NCI-H2029 treated with DMSO at 0.1 percent for 48 hours (cell line): ENCODE measurements at regions not wholly inside any gene's neighbourhood (a gene's known extent, or its start where the extent isn't known, plus 50 kb on each side); places are given as distances from the start of the nearest gene placed in this dataset.
"Not testable (repeated sequence)": the region's sequence is repeated elsewhere in the genome, so short reads cannot be mapped to it uniquely, and the experiment has no call there.

Source experiments
- DNase-seq: peaks from one replicate; lab custom pipeline; 2025; lab: John Stamatoyannopoulos, UW

GRCh38 chr4:173475751-173476150 is 54.3 kb downstream of the HAND2 start:
- DNase-seq = no peak

GRCh38 chr4:173469622-173470021 is 60.4 kb downstream of the HAND2 start:
- no peak for DNase-seq

GRCh38 chr4:173468314-173468713 is 61.7 kb downstream of the HAND2 start:
- DNase-seq = no peak

- DNase-seq = no peak
Observed at GRCh38 chr4:173466101-173466500, 63.9 kb downstream of the HAND2 start.

- no peak for DNase-seq
Observed at GRCh38 chr4:173464481-173464880, 65.5 kb downstream of the HAND2 start.

- no peak for DNase-seq
Observed at GRCh38 chr4:173463816-173464215, 64.9 kb upstream of the SCRG1 start.

GRCh38 chr4:173461170-173461569 is 62.3 kb upstream of the SCRG1 start:
- DNase-seq = no peak

GRCh38 chr4:173459857-173460256 is 60.9 kb upstream of the SCRG1 start:
- no peak for DNase-seq

GRCh38 chr4:173457893-173458292 is 59.0 kb upstream of the SCRG1 start:
- DNase-seq = no peak

- DNase-seq = not testable (repeated sequence)
Observed at GRCh38 chr4:173451435-173451834, 52.5 kb upstream of the SCRG1 start.

GRCh38 chr4:173450281-173450680 is 51.4 kb upstream of the SCRG1 start:
- no peak for DNase-seq

- DNase-seq = peak; percentile 56
Observed at GRCh38 chr4:173449380-173449717, 50.4 kb upstream of the SCRG1 start.

- DNase-seq = peak; percentile 65
Observed at GRCh38 chr4:173448608-173449379, 49.9 kb upstream of the SCRG1 start.
